NCI-H1436 (cell line): ENCODE measurements at regions not wholly inside any gene's neighbourhood (a gene's known extent, or its start where the extent isn't known, plus 50 kb on each side); places are given as distances from the start of the nearest gene placed in this dataset.

Source experiments
- DNase-seq: peaks from one replicate; lab custom pipeline; 2025; lab: John Stamatoyannopoulos, UW

DNA sequence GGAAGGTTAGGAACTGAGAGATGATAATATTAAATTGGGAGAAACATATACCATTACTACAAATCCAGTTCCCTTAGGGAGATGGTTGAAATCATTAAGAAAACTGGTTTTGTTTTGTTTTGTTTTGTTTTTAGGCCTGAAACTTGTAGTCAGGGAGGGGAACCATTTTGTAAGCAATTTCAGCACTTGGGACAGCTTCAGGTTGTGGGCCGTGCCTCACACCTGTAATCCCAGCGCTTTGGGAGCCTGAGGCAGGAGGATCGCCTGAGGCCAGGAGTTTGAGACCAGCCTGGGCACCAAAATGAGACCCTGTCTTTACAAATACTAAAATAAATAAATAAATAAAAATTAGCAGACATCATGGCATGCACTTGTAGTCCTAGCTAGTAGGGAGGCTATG is 694.3 kb upstream of the NR5A2 start:
- no peak for DNase-seq

DNA sequence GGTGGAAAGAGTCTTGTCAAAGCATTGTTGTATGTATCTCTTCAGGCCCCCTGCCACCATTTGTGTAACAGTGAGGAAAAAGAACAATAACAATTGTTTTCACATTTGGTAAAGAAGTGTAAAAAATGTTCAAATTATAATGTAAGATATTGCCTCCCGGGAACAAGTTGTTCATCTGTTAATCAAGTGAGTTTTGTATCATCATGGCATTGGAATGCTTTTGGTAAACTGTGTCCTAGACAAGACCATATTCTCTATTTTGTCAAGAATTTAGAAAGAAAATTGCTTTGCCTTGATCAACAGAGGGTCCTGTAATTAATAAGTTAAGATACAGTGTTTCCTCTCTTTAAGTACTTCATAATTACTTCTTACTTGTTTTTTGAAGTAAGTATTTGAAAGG is 692.0 kb upstream of the NR5A2 start:
- DNase-seq: no peak

DNA sequence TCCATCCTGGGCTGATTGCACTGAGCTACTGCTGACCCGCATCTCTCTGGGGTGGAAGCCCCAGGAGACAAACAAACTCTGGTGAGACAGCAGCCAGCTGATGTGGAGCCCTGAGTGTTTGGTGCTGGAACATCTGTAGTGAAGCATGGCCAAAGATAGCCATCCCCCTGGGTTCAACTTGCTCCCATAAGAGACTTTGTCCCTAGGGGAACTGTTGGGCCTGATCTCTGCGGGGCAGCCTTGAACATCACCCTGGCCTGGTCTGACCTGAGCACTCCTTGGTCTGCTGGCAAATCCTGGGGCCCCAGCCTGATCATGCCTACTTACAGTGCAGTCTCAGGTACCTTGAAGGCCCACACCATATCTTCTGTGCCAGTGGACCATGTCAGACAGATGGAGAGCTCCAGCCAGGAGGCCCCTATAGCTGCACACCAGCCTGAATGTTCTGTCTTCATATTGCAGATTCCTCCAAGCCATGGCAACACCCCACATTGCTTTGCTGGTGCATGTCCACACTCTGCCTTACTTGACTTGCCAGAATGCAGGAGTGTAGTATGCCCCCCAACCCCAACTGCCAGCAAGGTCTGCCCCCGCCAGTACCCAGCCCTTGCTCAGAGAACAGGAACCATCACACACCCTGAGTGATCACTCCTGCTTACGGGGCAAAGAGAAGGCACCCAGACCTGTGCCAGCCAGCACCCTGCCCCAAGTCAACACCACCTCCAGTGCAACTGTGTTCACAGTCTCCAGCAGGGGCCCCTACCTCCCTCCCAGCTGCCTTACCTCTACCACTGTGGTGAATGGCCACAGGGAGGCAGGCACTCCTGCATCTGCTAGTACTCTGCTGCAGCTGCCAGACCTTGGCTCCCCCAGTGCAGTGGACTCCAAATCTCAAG is 690.5 kb upstream of the NR5A2 start:
- no peak for DNase-seq

DNA sequence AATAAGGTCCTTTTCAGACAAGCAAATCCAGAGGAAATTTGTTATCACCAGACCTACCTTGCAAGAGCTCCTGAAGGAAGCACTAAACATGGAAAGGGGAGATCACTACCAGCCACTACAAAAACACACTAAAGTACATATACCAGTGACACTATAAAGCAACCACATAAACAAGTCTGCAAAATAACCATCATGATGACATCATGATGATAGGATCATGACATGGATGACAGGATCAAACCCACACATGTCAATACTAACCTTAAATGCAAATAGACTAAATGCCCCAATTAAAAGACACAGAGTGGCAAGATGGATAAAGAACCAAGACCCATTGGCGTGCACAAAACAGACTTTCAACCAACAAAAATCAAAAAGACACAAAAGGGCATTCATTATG is 688.8 kb upstream of the NR5A2 start:
- no peak for DNase-seq

DNA sequence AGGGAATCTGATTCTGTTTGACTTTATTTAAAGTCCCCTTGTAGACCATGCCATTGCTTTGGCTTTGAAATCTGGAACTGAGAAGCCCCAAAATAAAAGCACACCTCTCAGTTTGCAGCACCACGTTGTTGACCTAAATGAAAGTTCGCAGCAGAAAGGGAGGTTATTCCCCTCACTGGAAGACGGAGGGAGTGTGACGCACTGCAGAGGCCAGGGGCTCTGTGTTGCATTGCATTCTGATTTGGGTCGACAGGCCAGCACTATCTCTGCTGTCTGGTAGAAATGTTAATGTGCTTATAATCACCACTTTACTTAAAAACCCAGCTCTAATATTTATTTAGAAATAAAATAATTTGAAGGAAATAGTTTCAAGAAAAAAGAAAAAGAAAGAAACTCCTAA is 675.2 kb upstream of the NR5A2 start:
- DNase-seq: no peak

DNA sequence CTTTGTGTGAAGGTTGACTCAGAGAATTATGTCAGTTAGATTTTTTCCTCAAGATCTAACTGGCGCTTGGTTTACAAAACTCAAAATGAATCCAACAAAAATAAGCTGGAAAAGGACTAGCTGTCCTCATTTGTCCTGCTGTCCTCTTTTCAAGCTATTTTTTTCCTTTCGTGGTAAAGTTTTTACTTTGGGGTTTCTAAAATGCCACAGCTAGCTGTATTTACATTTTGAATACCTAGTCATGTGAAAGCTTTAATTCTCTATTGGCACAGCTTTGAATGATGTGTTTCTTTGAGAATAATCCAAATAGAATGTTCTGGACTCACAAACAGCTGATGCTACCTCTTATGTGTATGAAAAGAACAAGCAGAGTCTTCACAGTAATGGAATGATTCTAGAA is 673.6 kb upstream of the NR5A2 start:
- no peak for DNase-seq

DNA sequence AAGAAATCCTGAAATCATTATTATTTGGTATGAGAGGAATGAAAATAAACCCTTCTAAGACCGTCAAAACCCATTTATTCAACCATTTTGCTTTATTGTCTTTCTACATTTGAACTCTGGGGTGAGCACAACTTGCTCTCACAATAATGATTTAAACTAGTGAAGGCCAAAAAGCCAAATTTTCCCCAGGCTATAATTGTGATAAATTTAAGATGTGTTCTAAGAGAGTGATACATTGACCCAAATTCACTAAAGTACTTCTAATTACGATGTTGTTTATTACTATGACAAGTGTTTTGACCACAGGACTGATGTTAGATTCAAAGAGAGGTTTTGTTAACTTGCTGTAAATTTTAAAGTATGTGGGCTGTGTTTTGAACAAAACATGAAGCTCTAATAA is 670.9 kb upstream of the NR5A2 start:
- no peak for DNase-seq

DNA sequence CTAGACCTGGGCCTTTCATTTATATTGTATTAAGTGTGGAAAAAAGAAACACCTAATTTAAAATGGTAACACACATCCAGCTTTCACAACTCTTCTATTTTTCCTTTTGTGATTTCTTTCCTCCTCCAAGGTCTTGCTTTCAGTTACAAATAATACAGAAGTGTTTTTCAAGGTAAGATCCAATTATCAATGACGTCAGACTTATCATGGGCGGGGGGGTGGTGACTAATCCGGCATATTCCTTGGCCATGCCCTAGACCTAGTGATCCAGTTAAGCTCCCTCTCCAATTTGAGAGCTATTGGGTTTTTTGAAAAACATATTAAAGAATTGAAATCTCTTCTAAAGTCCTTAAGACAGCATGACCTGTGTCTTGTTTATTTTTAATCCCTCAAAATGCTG is 669.9 kb upstream of the NR5A2 start:
- DNase-seq: no peak

DNA sequence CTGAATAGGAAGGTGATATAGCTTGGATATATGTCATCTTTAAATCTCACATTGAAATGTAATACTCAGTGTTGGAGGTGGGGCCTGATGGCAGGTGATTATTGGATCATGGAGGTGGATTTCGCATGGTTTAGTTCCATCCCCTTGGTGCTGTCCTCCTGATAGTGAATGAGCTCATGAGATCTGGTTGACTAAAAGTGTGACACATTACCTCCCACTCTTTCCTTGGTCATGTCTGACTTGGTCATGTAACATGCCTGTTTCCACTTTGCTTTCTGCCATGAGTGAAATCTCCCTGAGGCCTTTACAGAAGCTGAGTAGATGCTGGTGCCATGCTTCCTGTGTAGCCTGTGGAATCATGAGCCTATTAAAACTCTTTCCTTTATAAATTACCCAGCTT is 664.5 kb upstream of the NR5A2 start:
- DNase-seq: no peak

DNA sequence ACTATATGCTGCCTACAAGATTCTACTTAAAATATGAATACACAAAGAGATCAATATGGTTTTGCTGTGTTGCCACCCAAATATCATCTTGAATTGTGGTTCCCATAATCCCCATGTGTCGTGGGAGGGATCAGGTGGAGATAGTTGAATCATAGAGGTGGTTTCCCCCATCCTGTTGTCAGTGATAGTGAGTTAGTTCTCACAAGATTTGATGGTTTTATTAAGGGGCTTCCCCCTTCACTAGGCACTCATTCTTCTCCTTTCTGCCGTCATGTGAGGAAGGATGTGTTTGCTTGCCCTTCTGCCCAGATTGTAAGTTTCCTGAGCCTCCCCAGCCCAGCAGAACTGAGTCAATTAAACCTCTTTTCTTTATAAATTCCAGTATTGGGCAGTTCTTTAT is 654.4 kb upstream of the NR5A2 start:
- no peak for DNase-seq

DNA sequence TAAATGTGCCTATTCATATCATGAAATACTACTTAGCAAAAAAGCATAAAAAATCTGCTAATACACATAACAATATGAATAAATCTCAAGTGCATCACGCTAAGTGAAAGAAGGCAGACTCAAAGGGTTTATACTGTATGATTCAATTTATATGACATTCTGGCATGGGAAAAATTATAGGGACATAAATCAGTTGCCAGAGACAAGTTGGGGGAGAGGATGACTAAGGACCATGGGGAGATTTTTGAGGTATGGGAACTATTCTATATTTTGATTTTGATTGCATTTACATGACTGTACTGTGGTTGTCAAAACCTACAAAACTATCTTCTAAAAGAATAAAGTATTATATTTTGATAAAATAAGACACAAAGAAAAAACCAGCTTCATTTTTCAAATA is 650.3 kb upstream of the NR5A2 start:
- no peak for DNase-seq

DNA sequence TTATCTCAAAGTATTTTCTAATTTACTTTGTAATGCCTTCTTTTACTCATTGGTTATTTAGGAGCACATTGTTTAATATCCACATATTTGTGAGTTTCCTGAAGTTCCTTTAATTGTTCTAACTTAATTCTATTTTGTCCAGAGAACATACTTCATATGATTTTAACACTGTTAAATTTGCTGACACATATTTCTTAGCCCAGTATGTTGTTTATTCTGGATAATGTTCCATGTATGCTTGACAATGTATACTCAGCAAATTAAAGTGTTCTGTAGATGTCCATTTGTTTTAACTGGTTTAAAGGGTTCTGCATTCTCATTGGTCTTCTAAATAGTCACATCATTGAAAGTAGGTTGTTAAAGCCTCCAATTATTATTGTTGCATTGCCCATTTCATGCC is 643.7 kb upstream of the NR5A2 start:
- no peak for DNase-seq

DNA sequence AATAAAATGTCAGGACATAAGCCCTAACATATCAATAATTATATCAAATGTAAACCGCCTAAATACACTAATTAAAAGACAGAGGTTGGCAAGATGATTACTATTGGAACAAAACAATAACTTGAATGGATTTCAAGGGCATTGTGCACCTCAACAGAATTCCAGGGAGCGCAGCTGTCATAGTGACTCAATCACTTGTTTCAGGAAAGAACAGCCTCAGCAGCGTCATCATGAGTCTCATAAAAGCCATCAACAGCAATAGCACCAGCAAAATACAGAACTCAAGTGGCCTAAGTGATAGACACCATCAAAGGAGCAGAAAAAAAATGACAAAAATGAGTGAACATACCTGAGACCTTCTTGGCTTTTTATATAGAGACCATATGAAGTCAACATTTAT is 632.7 kb upstream of the NR5A2 start:
- peak; percentile 7 for DNase-seq

DNA sequence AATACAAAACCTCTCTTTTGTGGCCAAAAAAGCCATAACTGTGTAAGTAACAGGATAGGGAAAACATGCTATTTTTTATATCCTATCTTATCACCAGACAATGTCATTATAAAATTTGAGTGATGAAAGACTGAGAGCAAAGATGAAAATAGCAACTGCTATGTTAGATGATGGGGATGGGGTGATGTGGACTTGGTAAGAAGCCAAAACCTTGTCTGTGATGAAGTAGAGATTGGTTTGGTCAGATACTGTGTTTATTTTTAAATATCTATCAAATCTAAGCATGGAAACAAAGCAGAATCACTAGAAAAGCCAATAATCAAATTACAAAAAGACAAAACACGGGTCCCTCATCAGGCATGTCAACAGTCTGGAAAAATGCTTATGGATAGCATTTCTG is 631.1 kb upstream of the NR5A2 start:
- no peak for DNase-seq

DNA sequence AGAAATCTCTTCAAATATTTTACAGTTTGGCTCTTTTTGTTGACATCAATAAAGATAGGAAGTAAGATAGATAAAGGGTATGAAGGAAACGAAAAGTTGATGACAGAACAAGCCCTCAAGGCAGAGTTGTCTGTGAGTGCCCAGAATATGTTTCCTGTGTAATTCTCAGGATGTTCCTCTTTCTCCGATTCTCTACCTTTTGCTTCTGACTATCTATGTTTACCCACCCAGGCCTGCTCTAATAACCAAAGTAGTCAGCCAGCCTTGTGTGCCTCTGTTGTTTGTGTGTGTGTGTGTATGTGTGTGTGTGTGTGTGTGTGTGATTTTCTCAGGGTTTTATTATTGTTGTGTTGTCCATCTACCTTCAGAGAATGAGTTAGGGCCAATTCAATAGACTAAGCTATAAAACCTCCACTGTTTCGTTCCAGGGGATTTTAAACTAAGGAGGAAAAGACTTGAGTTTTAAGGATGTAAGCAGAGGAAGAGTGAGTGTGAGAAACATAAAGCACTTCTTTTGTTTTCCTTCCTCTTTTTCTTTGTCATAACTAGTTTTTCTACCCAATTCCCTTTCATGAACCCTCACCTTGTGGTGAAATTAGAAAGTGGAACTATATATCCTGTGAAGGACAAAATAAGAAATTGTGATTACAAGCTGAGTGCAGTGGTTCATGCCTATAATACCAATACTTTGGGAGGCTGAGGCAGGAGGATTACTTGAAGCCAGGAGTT is 627.4 kb upstream of the NR5A2 start:
- no peak for DNase-seq

DNA sequence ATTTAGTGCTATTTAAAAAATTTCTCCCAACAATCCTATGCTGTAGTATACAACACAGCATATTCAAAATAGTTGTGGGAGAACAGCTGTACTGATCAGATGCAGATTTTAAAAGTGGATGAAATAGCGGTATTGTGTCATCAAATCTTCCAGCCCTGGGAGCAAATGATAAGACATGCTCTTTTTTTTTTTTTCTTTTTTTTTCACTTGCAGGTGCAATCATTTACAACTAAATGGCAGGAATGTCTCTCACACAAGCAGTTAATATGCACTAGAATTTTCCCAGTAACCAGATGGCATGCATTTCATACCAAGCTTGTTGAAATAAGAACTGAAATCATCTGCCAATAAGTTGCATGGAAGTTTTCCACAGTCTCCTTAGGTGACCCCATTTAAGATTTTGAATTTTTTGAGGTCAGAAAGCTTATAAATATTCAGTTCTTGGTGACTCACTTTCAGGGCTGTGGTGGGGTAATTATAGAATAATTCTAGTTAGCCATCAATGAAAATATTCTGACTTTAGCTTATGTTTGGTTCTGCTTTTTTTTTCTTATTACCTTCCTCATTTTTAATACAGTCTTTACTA is 623.9 kb upstream of the NR5A2 start:
- no peak for DNase-seq

DNA sequence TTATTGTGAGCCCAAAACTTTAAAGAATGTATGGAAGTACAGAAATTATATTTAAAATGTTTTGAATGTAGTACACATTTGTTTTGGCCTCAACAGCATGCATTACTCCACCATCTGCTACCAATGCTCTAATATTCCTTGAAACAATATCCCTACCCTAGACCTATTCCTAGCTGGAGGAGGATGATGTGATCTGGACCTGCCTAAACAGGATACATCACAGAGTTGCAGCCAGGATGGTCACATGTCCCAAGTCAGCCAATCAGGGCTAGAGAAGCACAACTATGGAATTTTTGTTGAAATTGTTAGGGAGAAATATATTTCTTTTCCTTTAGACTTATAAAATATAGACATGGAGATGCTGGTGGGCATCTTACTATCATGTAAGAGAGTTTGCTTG is 623.3 kb upstream of the NR5A2 start:
- DNase-seq: no peak

DNA sequence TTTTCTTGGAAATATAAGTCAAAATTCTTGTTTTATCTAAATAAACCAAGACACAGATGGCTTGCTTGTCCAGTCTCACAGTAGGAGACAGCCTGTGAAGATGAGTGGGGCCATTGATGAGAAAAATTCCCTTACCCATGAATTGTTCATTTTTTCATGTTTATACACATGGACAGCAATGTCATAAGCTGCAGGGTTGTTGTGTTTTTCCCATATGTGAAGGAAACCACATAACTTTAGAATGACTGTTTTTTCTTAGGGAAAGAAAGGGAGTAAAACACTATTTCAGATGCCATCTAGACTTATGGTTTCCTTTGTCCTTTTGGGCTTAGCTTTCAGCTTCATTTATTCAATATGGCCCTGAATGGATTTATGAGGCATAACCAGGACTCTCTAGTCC is 622.5 kb upstream of the NR5A2 start:
- no peak for DNase-seq

DNA sequence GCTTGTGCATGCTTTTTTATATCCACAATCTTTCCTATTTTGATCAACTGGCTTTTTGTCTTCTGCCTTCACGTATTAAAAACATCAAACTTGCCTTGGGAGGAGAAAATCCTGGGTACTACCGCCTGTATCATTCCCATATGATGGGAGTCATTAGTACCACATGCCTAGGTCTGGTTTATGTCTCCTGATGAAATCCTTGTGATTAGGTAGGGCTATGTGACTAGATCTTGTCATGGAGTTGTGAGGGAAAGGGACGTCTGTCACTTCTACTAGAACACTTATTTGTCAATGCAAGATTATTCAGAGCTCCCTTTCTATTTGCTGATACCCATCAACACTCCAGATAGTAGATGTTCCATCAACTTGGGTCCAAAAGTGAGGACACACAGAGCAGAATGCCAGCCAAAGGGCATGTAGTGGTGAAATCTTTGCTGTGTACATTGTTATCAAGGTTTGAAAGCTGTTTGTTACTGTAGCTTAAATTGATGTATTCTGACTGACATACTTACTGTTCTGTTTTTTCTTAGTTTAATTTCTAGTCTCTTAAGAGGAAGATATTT is 621.8 kb upstream of the NR5A2 start:
- DNase-seq: no peak

DNA sequence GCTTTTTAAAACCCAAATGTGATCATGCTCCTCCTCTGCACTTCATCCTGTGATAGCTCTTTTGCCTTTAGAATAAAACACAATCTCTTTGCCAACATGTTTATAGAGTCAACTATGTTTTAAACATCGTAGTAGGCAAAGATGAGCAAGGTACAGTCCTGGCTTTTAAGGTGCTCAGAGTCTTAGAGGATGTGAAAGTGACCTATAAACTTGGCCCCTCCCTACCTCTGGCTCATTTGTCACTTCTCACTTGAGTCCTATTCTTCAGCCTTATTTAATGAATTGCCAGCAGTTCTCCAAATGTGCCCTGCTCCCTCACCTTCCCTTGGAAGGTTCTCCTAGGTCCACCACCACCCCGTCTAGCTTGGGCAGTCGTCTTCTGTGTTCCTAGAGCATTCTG is 617.0 kb upstream of the NR5A2 start:
- DNase-seq: no peak

DNA sequence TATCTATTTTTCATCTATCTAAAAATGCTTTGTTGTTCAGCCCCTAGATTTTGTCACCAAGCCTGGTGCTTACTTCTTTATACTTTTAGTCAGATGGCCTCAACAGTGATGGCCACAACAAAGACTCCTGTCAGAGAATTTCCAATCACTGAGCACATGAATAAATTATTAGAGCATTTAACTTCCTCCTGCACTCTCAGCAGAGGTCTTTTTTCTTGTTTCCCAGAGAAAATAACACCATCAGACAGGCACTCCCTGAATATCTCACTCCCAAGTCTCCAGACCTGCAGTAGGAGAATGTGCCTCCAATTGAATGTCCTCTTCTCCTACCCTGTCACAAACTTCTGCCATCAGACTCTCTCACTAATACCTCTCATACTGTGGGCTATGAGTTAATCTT is 616.0 kb upstream of the NR5A2 start:
- no peak for DNase-seq

DNA sequence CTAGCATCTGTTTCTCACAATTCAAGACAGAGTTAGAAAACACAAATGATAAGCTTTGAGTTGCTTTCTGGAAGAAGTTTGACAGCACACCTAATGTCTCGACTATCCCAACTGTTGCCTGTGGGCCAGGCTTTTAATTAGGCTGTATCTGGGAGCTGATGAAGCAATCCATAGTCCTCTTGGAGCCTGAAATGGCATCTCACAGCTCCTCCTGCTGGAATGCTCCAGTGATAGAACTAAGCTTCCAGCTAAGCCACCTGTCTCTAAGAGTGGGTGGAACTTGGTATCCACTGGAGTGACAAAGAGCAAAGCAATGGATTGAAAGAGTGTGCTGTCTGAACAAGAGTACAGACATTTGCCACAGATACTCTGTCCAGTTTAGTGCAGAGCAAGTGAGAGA is 605.3 kb upstream of the NR5A2 start:
- DNase-seq: no peak

DNA sequence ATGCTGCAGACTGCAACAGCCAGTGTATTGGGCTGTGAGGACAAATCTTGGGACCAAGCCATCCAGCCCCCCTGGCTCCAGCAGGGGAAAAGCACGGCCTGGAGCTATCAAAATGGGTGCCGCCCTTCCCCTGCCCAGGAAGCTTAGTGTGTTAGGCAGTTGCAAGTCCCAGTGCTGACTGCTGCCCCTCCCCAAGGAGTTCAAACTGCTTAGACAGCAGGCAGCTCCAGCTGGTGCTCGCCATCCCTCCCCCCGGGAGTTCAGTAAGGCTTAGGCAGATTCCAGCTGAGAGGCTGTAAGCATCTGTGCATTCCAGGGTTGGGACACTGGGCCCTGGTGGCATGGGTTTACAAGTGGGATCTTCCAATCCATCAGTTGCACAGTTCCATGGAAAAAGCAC is 579.6 kb upstream of the NR5A2 start:
- DNase-seq: no peak
